SK-N-SH (cell line): ENCODE measurements at regions not wholly inside any gene's neighbourhood (a gene's known extent, or its start where the extent isn't known, plus 50 kb on each side); places are given as distances from the start of the nearest gene placed in this dataset.

ENCODE experiments used
- CTCF ChIA-PET: fragments of 300-600, 350-600 bp; formaldehyde crosslinking; extraction: SDS; loops from one replicate; lab custom pipeline; 2021; lab: Yijun Ruan, JAX
- POLR2A ChIA-PET: fragments of 350-600 bp; sonication (Branson Sonifier 250); formaldehyde crosslinking; extraction: SDS; loops from one replicate; lab custom pipeline; 2020; ENCODE audit warnings: antibody characterized with exemption, inconsistent platforms; lab: Yijun Ruan, JAX
- DNase-seq: peaks from one replicate; pipeline ENCODE4 v3.0.0; 2012
- H2AFZ ChIP-seq: fragments of 200-600 bp; sonication (generic); 2 replicates; pipeline ENCODE4 v1.8.1; 2016; ENCODE audit warnings: antibody characterized with exemption, mild to moderate bottlenecking, low read depth
- H3F3A ChIP-seq: fragments of 200-600 bp; sonication (generic); replicated peaks from 2 replicates; pipeline ENCODE3; 2016; ENCODE audit warnings: antibody characterized with exemption, mild to moderate bottlenecking; ENCODE audit not compliant: insufficient read depth
- H3K27ac ChIP-seq, 2 experiments: fragments of 200-500 bp in 1 of 2; fragments of 200-600 bp in 1 of 2; sonication (Bioruptor generic) in 1 of 2; sonication (generic), shearing (Covaris generic) in 1 of 2; 2 replicates each; pipeline versions ENCODE4 v1.5.1 to v1.6.1; 2014 to 2016; ENCODE audit warnings: low read depth in 2 of 2, inconsistent platforms in 1 of 2, low read length in 1 of 2, mild to moderate bottlenecking in 1 of 2, mixed read lengths in 1 of 2
- H3K27me3 ChIP-seq: fragments of 200-600 bp; sonication (generic), shearing (Covaris generic); 2 replicates; pipeline ENCODE4 v1.6.1; 2016; ENCODE audit warnings: mixed run types; ENCODE audit not compliant: insufficient read depth
- H3K36me3 ChIP-seq, 2 experiments: fragments of 200-500 bp in 1 of 2; fragments of 200-600 bp in 1 of 2; sonication (Bioruptor generic) in 1 of 2; sonication (generic) in 1 of 2; replicated peaks in 1 of 2; 2 replicates each; pipeline versions ENCODE3 to v1.5.1; 2014 to 2016; ENCODE audit warnings: low read length in 1 of 2, mild to moderate bottlenecking in 1 of 2; ENCODE audit not compliant: insufficient read depth in 2 of 2, control insufficient read depth in 1 of 2
- H3K4me1 ChIP-seq, 2 experiments: fragments of 200-500 bp in 1 of 2; fragments of 200-600 bp in 1 of 2; sonication (Bioruptor generic) in 1 of 2; sonication (generic), shearing (Covaris generic) in 1 of 2; 2 replicates each; pipeline versions ENCODE4 v1.5.1 to v1.6.1; 2014 to 2016; ENCODE audit warnings: low read depth in 1 of 2, low read length in 1 of 2, mixed run types in 1 of 2; ENCODE audit not compliant: insufficient read depth in 2 of 2, control insufficient read depth in 1 of 2
- H3K4me2 ChIP-seq: fragments of 200-600 bp; sonication (generic), shearing (Covaris generic); 2 replicates; pipeline ENCODE4 v1.6.1; 2017; ENCODE audit warnings: mixed run types
- H3K4me3 ChIP-seq, 2 experiments: fragments of 200-500 bp in 1 of 2; fragments of 200-600 bp in 1 of 2; sonication (Bioruptor generic) in 1 of 2; sonication (generic), shearing (Covaris generic) in 1 of 2; 2 replicates each; pipeline versions ENCODE4 v1.5.1 to v1.8.1; 2014 to 2016; ENCODE audit warnings: low read depth in 2 of 2, inconsistent platforms in 1 of 2, low read length in 1 of 2, mild to moderate bottlenecking in 1 of 2, mixed read lengths in 1 of 2, moderate library complexity in 1 of 2
- H3K79me2 ChIP-seq: fragments of 200-600 bp; sonication (generic); 2 replicates; pipeline ENCODE4 v1.8.1; 2017; ENCODE audit warnings: mild to moderate bottlenecking; ENCODE audit not compliant: insufficient read depth
- H3K9ac ChIP-seq: fragments of 200-600 bp; sonication (generic); 2 replicates; pipeline ENCODE4 v1.6.1; 2017; ENCODE audit warnings: mixed run types
- H3K9me2 ChIP-seq: fragments of 200-600 bp; sonication (generic); 2 replicates; pipeline ENCODE4 v1.6.1; 2017; ENCODE audit warnings: mixed run types
- H3K9me3 ChIP-seq: fragments of 200-600 bp; sonication (generic); 2 replicates; pipeline ENCODE4 v1.6.1; 2017; ENCODE audit warnings: mixed run types, mild to moderate bottlenecking, moderate library complexity
- H4K20me1 ChIP-seq: fragments of 200-600 bp; sonication (generic); 2 replicates; pipeline ENCODE4 v1.6.1; 2017; ENCODE audit warnings: mild to moderate bottlenecking, mixed run types; ENCODE audit not compliant: insufficient read depth
- CHD2 ChIP-seq: fragments of 150-350 bp; IDR thresholded peaks from 2 replicates; pipeline ENCODE4 v1.6.1; 2018; ENCODE audit warnings: low read length; ENCODE audit not compliant: partially characterized antibody
- ELF1 ChIP-seq: IDR thresholded peaks from 2 replicates; pipeline ENCODE4 v1.4.0; 2012
- EP300 ChIP-seq, 2 experiments: IDR thresholded peaks; 2 replicates each; pipeline versions ENCODE4 v1.4.0 to v1.6.1; 2012; ENCODE audit warnings: borderline replicate concordance in 1 of 2, low read depth in 1 of 2, low read length in 1 of 2
- EZH2phosphoT487 ChIP-seq: fragments of 200-600 bp; sonication (generic); IDR thresholded peaks from 2 replicates; pipeline ENCODE4 v1.6.1; 2017; ENCODE audit warnings: low read depth, mixed run types, mild to moderate bottlenecking, antibody characterized with exemption, moderate library complexity, borderline replicate concordance
- FOSL2 ChIP-seq: IDR thresholded peaks from 2 replicates; pipeline ENCODE4 v1.4.0; 2012; ENCODE audit warnings: low read depth, mild to moderate bottlenecking, moderate library complexity, borderline replicate concordance
- FOXJ3 ChIP-seq: sonication (generic); formaldehyde crosslinking; IDR thresholded peaks from 2 replicates; pipeline ENCODE4 v1.5.1; 2020; ENCODE audit warnings: mild to moderate bottlenecking, missing genetic modification reagents
- FOXM1 ChIP-seq: IDR thresholded peaks from 2 replicates; pipeline ENCODE4 v1.4.0; 2012; ENCODE audit warnings: low read depth, mild to moderate bottlenecking
- GABPA ChIP-seq: IDR thresholded peaks from 2 replicates; pipeline ENCODE4 v1.4.0; 2012; ENCODE audit warnings: low read depth, mild to moderate bottlenecking
- MEF2A ChIP-seq: IDR thresholded peaks from 2 replicates; pipeline ENCODE4 v1.4.0; 2012; ENCODE audit warnings: low read depth, borderline replicate concordance
- NFIC ChIP-seq: IDR thresholded peaks from 2 replicates; pipeline ENCODE4 v1.4.0; 2012; ENCODE audit warnings: borderline replicate concordance
- RAD21 ChIP-seq: IDR thresholded peaks from 2 replicates; pipeline ENCODE4 v1.6.1; 2012; ENCODE audit warnings: mild to moderate bottlenecking, low read length
- RCOR1 ChIP-seq: fragments of 150-350 bp; IDR thresholded peaks from 2 replicates; pipeline ENCODE4 v1.6.1; 2017; ENCODE audit warnings: antibody characterized with exemption, low read length
- RXRA ChIP-seq: IDR thresholded peaks from 2 replicates; pipeline ENCODE4 v1.4.0; 2012; ENCODE audit warnings: low read depth, mild to moderate bottlenecking, borderline replicate concordance
- TAF1 ChIP-seq: IDR thresholded peaks from 2 replicates; pipeline ENCODE4 v1.6.1; 2012; ENCODE audit warnings: low read depth, mild to moderate bottlenecking, low read length, moderate library complexity, borderline replicate concordance
- TEAD4 ChIP-seq: IDR thresholded peaks from 2 replicates; pipeline ENCODE4 v1.4.0; 2012; ENCODE audit warnings: mild to moderate bottlenecking, borderline replicate concordance; ENCODE audit not compliant: insufficient read depth
- WGBS: methylation state at CpG from one replicate; pipeline ENCODE4 v1.1.6; 2017; ENCODE audit warnings: low lambda C conversion rate; 5-methylcytosine and 5-hydroxymethylcytosine counted together
- TF ChIP-seq, protein P1 (sequence below): fragments of 150-350 bp; IDR thresholded peaks from 2 replicates; pipeline ENCODE4 v1.6.1; 2016; ENCODE audit warnings: mild to moderate bottlenecking, low read depth, low read length
- TF ChIP-seq, protein P2 (sequence below): IDR thresholded peaks from 2 replicates; pipeline ENCODE4; 2012
- TF ChIP-seq, protein P3 (sequence below): IDR thresholded peaks from 2 replicates; pipeline ENCODE4 v1.4.0; 2012; ENCODE audit warnings: low read depth
- TF ChIP-seq, protein P4 (sequence below): IDR thresholded peaks from 2 replicates; pipeline ENCODE4 v1.6.1; 2012; ENCODE audit warnings: mild to moderate bottlenecking, low read depth, low read length, moderate library complexity
- TF ChIP-seq, protein P5 (sequence below): IDR thresholded peaks from 2 replicates; pipeline ENCODE4 v1.4.0; 2012; ENCODE audit warnings: low read depth, borderline replicate concordance

DNA sequence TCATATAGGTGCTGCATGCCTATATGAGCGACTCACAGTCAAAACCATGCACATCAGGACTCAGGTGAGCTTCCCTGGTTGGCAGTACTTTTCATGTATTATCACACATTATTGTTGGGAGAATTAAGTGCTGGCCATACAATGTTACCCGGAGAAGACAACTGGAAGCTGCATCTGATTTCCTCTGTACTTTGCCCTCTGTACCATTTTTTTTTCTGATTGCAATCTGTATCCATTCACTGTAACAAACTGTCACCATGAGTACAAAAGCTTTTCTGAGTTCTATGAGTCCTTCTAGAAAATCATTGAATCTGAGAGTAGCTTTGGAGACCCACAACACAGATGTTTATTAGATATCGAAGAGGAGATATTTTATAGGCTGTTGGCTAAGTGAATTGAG, 651.0 kb downstream of the NR2F1-AS1 start:
- POLR2A ChIA-PET = no interaction called here
- no peak for TF ChIP-seq TEAD4
- TF ChIP-seq CHD2 = no peak
- no peak for TF ChIP-seq GABPA
- TF ChIP-seq MEF2A = no peak
- no peak for TF ChIP-seq NFIC
- TF ChIP-seq TAF1 = no peak
- TF ChIP-seq, protein P1, sequence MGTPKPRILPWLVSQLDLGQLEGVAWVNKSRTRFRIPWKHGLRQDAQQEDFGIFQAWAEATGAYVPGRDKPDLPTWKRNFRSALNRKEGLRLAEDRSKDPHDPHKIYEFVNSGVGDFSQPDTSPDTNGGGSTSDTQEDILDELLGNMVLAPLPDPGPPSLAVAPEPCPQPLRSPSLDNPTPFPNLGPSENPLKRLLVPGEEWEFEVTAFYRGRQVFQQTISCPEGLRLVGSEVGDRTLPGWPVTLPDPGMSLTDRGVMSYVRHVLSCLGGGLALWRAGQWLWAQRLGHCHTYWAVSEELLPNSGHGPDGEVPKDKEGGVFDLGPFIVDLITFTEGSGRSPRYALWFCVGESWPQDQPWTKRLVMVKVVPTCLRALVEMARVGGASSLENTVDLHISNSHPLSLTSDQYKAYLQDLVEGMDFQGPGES = no peak
- no peak for TF ChIP-seq FOXJ3 (CRISPR knock-in tag)
- TF ChIP-seq ELF1 = no peak
- TF ChIP-seq, protein P2, sequence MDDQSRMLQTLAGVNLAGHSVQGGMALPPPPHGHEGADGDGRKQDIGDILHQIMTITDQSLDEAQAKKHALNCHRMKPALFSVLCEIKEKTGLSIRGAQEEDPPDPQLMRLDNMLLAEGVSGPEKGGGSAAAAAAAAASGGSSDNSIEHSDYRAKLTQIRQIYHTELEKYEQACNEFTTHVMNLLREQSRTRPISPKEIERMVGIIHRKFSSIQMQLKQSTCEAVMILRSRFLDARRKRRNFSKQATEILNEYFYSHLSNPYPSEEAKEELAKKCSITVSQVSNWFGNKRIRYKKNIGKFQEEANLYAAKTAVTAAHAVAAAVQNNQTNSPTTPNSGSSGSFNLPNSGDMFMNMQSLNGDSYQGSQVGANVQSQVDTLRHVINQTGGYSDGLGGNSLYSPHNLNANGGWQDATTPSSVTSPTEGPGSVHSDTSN = no peak
- TF ChIP-seq EZH2phosphoT487 = no peak
- no peak for TF ChIP-seq FOXM1
- TF ChIP-seq, protein P3, sequence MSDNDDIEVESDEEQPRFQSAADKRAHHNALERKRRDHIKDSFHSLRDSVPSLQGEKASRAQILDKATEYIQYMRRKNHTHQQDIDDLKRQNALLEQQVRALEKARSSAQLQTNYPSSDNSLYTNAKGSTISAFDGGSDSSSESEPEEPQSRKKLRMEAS = no peak
- TF ChIP-seq, protein P4, sequence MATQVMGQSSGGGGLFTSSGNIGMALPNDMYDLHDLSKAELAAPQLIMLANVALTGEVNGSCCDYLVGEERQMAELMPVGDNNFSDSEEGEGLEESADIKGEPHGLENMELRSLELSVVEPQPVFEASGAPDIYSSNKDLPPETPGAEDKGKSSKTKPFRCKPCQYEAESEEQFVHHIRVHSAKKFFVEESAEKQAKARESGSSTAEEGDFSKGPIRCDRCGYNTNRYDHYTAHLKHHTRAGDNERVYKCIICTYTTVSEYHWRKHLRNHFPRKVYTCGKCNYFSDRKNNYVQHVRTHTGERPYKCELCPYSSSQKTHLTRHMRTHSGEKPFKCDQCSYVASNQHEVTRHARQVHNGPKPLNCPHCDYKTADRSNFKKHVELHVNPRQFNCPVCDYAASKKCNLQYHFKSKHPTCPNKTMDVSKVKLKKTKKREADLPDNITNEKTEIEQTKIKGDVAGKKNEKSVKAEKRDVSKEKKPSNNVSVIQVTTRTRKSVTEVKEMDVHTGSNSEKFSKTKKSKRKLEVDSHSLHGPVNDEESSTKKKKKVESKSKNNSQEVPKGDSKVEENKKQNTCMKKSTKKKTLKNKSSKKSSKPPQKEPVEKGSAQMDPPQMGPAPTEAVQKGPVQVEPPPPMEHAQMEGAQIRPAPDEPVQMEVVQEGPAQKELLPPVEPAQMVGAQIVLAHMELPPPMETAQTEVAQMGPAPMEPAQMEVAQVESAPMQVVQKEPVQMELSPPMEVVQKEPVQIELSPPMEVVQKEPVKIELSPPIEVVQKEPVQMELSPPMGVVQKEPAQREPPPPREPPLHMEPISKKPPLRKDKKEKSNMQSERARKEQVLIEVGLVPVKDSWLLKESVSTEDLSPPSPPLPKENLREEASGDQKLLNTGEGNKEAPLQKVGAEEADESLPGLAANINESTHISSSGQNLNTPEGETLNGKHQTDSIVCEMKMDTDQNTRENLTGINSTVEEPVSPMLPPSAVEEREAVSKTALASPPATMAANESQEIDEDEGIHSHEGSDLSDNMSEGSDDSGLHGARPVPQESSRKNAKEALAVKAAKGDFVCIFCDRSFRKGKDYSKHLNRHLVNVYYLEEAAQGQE = no peak
- TF ChIP-seq RAD21 = no peak
- TF ChIP-seq, protein P5, sequence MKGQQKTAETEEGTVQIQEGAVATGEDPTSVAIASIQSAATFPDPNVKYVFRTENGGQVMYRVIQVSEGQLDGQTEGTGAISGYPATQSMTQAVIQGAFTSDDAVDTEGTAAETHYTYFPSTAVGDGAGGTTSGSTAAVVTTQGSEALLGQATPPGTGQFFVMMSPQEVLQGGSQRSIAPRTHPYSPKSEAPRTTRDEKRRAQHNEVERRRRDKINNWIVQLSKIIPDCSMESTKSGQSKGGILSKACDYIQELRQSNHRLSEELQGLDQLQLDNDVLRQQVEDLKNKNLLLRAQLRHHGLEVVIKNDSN = no peak
- no peak for TF ChIP-seq RCOR1
- no peak for TF ChIP-seq FOSL2
- no peak for TF ChIP-seq EP300 (IDR thresholded peaks at IDR 0.05; ENCODE audit: borderline replicate concordance in 1 of 2, low read depth in 1 of 2, low read length in 1 of 2)
- no peak for TF ChIP-seq RXRA
- H3K4me2 ChIP-seq = no peak overlapping the region
- CTCF ChIA-PET = interaction anchor here (1.0 to 1.1 kb wide), 2 partner anchors 14 to 135 kb away, joined by 3 read pairs; no protein-coding TSS in a partner anchor
- no peaks in the 10 kb centered on the region; a peak in 1 of 4 replicates for H3K4me1 ChIP-seq
- no peak for DNase-seq
- no peaks in the 10 kb centered on the region for H3K27me3 ChIP-seq
- H3K27ac ChIP-seq = no peak overlapping the region
- no peaks in the 10 kb centered on the region for H4K20me1 ChIP-seq
- H3K9me2 ChIP-seq = no peaks in the 10 kb centered on the region
- 66% methylated on average over 3 of the region's 3 CpGs for WGBS
- H3F3A ChIP-seq = no peaks in the 10 kb centered on the region
- H3K9me3 ChIP-seq = no peaks in the 10 kb centered on the region
- H3K9ac ChIP-seq = no peak overlapping the region
- no peak overlapping the region for H3K4me3 ChIP-seq
- no peak overlapping the region for H2AFZ ChIP-seq
- H3K79me2 ChIP-seq = no peaks in the 10 kb centered on the region
- no peaks in the 10 kb centered on the region for H3K36me3 ChIP-seq
